HCT116 (cell line): ENCODE measurements at regions not wholly inside any gene's neighbourhood (a gene's known extent, or its start where the extent isn't known, plus 50 kb on each side); places are given as distances from the start of the nearest gene placed in this dataset.

Experiments used
- ATAC-seq: fragments of 200-7000 bp; cut with Tn5 transposase; 2 replicates; pipeline ENCODE4 v1.9.1; 2020; ENCODE audit warnings: mild to moderate bottlenecking, moderate library complexity
- BruUV-seq: library from RNA; stranded (reverse); fragments of 400-500 nt; replicated peaks from 2 replicates; lab custom pipeline; 2021; lab: Mats Ljungman, UMichigan
- CTCF ChIA-PET: fragments of 300-600 bp; sonication (Branson Sonifier 250); formaldehyde crosslinking; loops from one replicate; lab custom pipeline; 2021; ENCODE audit warnings: antibody characterized with exemption; lab: Charles Lee
- POLR2A ChIA-PET: fragments of 300-600, 350-600 bp; sonication (Branson Sonifier 250); formaldehyde crosslinking; loops from one replicate; lab custom pipeline; 2021; ENCODE audit warnings: antibody characterized with exemption; lab: Charles Lee
- RAD21 ChIA-PET, 2 experiments: fragments of 300-600 bp; sonication (Branson Sonifier 250); formaldehyde crosslinking; loops; one replicate each; lab custom pipeline; 2023; ENCODE audit warnings: low total read pairs in 2 of 2; ENCODE audit not compliant: uncharacterized antibody in 2 of 2, unreplicated experiment in 2 of 2, low non-redundant PET in 1 of 2; lab: Charles Lee
- DNase-seq: peaks from one replicate; pipeline ENCODE4 v3.0.0-alpha.2; 2010; ENCODE audit warnings: low read depth, low spot score
- H2AFZ ChIP-seq: fragments of 200-600 bp; shearing (Covaris generic), sonication (generic); 2 replicates; pipeline ENCODE4 v1.6.1; 2017; ENCODE audit warnings: low read depth, mixed run types, mixed read lengths, antibody characterized with exemption, low read length; ENCODE audit not compliant: poor library complexity, severe bottlenecking
- H3K27ac ChIP-seq: 2 replicates; pipeline ENCODE4 v1.5.1; 2012; ENCODE audit warnings: low read depth, low read length
- H3K27me3 ChIP-seq: fragments of 200-600 bp; sonication (generic); 2 replicates; pipeline ENCODE4 v1.6.1; 2016; ENCODE audit warnings: mixed run types, low read length, mixed read lengths; ENCODE audit not compliant: insufficient read depth
- H3K36me3 ChIP-seq, 2 experiments: fragments of 200-500 bp in 1 of 2; fragments of 200-600 bp in 1 of 2; sonication (Bioruptor generic) in 1 of 2; sonication (generic) in 1 of 2; 2 replicates each; pipeline versions ENCODE4 v1.5.1 to v1.6.1; 2014 to 2016; ENCODE audit warnings: low read length in 2 of 2, inconsistent platforms in 1 of 2, mixed read lengths in 1 of 2, mixed run types in 1 of 2; ENCODE audit not compliant: insufficient read depth in 2 of 2, control insufficient read depth in 1 of 2
- H3K4me1 ChIP-seq, 2 experiments: fragments of 200-600 bp in 1 of 2; sonication (generic) in 1 of 2; 2 replicates each; pipeline versions ENCODE4 v1.5.1 to v1.6.1; 2012 to 2017; ENCODE audit warnings: low read length in 2 of 2, inconsistent platforms in 1 of 2, mild to moderate bottlenecking in 1 of 2, mixed read lengths in 1 of 2, mixed run types in 1 of 2, moderate library complexity in 1 of 2; ENCODE audit not compliant: insufficient read depth in 2 of 2, control insufficient read depth in 1 of 2
- H3K4me2 ChIP-seq: fragments of 200-600 bp; sonication (generic); 2 replicates; pipeline ENCODE4 v1.6.1; 2017; ENCODE audit warnings: mixed run types, low read length, mixed read lengths
- H3K4me3 ChIP-seq, 2 experiments: fragments of 200-600 bp in 1 of 2; sonication (generic) in 1 of 2; replicated peaks in 1 of 2; 2 replicates each; pipeline ENCODE4 v1.5.1; 2011 to 2016; ENCODE audit warnings: low read length in 2 of 2, control low read depth in 1 of 2, low read depth in 1 of 2, mild to moderate bottlenecking in 1 of 2, mixed read lengths in 1 of 2, mixed run types in 1 of 2
- H3K79me2 ChIP-seq: fragments of 200-600 bp; sonication (generic); 2 replicates; pipeline ENCODE4 v1.6.1; 2017; ENCODE audit warnings: mild to moderate bottlenecking, mixed run types, low read length, moderate library complexity, mixed read lengths; ENCODE audit not compliant: insufficient read depth
- H3K9ac ChIP-seq: fragments of 200-600 bp; sonication (generic); 2 replicates; pipeline ENCODE4 v1.6.1; 2016; ENCODE audit warnings: low read length, mixed read lengths
- H3K9me2 ChIP-seq: fragments of 200-600 bp; sonication (generic), shearing (Covaris generic); 2 replicates; pipeline ENCODE4 v1.6.1; 2017; ENCODE audit warnings: mixed run types, mild to moderate bottlenecking, moderate library complexity; ENCODE audit not compliant: insufficient read depth
- H3K9me3 ChIP-seq, 2 experiments: fragments of 200-500 bp in 1 of 2; fragments of 200-600 bp in 1 of 2; sonication (Bioruptor generic) in 1 of 2; sonication (generic) in 1 of 2; 2 replicates each; pipeline ENCODE4 v1.6.1; 2014 to 2017; ENCODE audit warnings: low read length in 2 of 2, mixed read lengths in 2 of 2, inconsistent platforms in 1 of 2, low read depth in 1 of 2, mild to moderate bottlenecking in 1 of 2, mixed run types in 1 of 2, moderate library complexity in 1 of 2; ENCODE audit not compliant: control insufficient read depth in 1 of 2, insufficient read depth in 1 of 2
- H4K20me1 ChIP-seq: fragments of 200-600 bp; sonication (generic), shearing (Covaris generic); 2 replicates; pipeline ENCODE4 v1.6.1; 2017; ENCODE audit warnings: mixed run types, mild to moderate bottlenecking, moderate library complexity; ENCODE audit not compliant: insufficient read depth
- CEBPB ChIP-seq: IDR thresholded peaks from 2 replicates; pipeline ENCODE4 v1.6.1; 2012; ENCODE audit warnings: low read depth
- CTCF ChIP-seq, 3 experiments: fragments of 200-600 bp in 1 of 3; sonication (generic) in 1 of 3; IDR thresholded peaks in 2 of 3; conservative IDR thresholded peaks in 1 of 3; 2 replicates each; pipeline ENCODE4 v1.5.1; 2012 to 2017; ENCODE audit warnings: low read depth in 2 of 3, low read length in 2 of 3, antibody characterized with exemption in 1 of 3, borderline replicate concordance in 1 of 3, control low read depth in 1 of 3, mild to moderate bottlenecking in 1 of 3, mixed read lengths in 1 of 3, mixed run types in 1 of 3, moderate library complexity in 1 of 3; ENCODE audit not compliant: insufficient read depth in 1 of 3
- EGR1 ChIP-seq: IDR thresholded peaks from 2 replicates; pipeline ENCODE4 v1.6.1; 2012; ENCODE audit warnings: low read depth
- ELF1 ChIP-seq: IDR thresholded peaks from 2 replicates; pipeline ENCODE4 v1.6.1; 2012; ENCODE audit warnings: low read depth, borderline replicate concordance
- EZH2 ChIP-seq: fragments of 200-600 bp; sonication (generic); IDR thresholded peaks from 2 replicates; pipeline ENCODE4 v1.6.1; 2017; ENCODE audit warnings: antibody characterized with exemption, mixed run types
- EZH2phosphoT487 ChIP-seq: fragments of 200-600 bp; IDR thresholded peaks from 2 replicates; pipeline ENCODE4 v1.6.1; 2018; ENCODE audit warnings: antibody characterized with exemption, borderline replicate concordance
- JUND ChIP-seq: IDR thresholded peaks from 2 replicates; pipeline ENCODE4 v1.6.1; 2012
- MAX ChIP-seq: IDR thresholded peaks from 2 replicates; pipeline ENCODE4 v1.6.1; 2012
- POLR2A ChIP-seq: IDR thresholded peaks from 2 replicates; pipeline ENCODE4 v1.7.0; 2011; ENCODE audit warnings: borderline replicate concordance; ENCODE audit not compliant: insufficient read depth, insufficient read length; ENCODE audit errors: extremely low read depth
- POLR2AphosphoS5 ChIP-seq: IDR thresholded peaks from 2 replicates; pipeline ENCODE4 v1.6.1; 2011; ENCODE audit warnings: mild to moderate bottlenecking, low read depth, low read length, moderate library complexity
- REST ChIP-seq: IDR thresholded peaks from 2 replicates; pipeline ENCODE4 v1.6.1; 2012; ENCODE audit warnings: low read depth
- SIN3A ChIP-seq: IDR thresholded peaks from 2 replicates; pipeline ENCODE4 v1.6.1; 2012; ENCODE audit warnings: low read depth
- SRF ChIP-seq: IDR thresholded peaks from 2 replicates; pipeline ENCODE4 v1.6.1; 2012; ENCODE audit warnings: low read depth
- TCF7L2 ChIP-seq: IDR thresholded peaks from 2 replicates; pipeline ENCODE4 v1.7.0; 2011; ENCODE audit warnings: borderline replicate concordance, inconsistent platforms; ENCODE audit not compliant: insufficient read depth, insufficient read length; ENCODE audit errors: extremely low read depth
- ZBTB33 ChIP-seq: IDR thresholded peaks from 2 replicates; pipeline ENCODE4 v1.6.1; 2011; ENCODE audit warnings: mild to moderate bottlenecking, low read length, moderate library complexity; ENCODE audit not compliant: insufficient replicate concordance; ENCODE audit errors: extremely low read depth
- ZFX ChIP-seq: fragments of 450-650 bp; IDR thresholded peaks from 2 replicates; pipeline ENCODE4 v1.6.1; 2017
- ZNF274 ChIP-seq: fragments of 200-500 bp; sonication (Bioruptor generic); IDR thresholded peaks from 2 replicates; pipeline ENCODE4 v1.6.1; 2014; ENCODE audit warnings: mild to moderate bottlenecking, low read depth, low read length, inconsistent platforms
- intact Hi-C: fragments of 100-400 bp; cut with micrococcal nuclease; formaldehyde crosslinking; loops from 2 replicates; pipeline ENCODE4 v1.10.0; 2022

GRCh38 chr3:59391131-59391530 is 341.3 kb upstream of the CFAP20DC start (continued):
- TF ChIP-seq ELF1 = no peak
- no peak for TF ChIP-seq JUND
- TF ChIP-seq ZFX = no peak
- no peak for TF ChIP-seq POLR2A
- no peak for TF ChIP-seq MAX
- TF ChIP-seq EZH2phosphoT487 = no peak
- TF ChIP-seq EGR1 = no peak
- TF ChIP-seq, all 23 proteins: peak for 0

GRCh38 chr3:59388555-59389270 is 338.9 kb upstream of the CFAP20DC start:
- ChIA-PET CTCF (no interaction called here), POLR2A (no interaction called here), RAD21 (no interaction called here)
- Histone ChIP-seq H3K79me2 (no peaks in the 10 kb centered on the region), H2AFZ (no peak overlapping the region), H3K36me3 (no peaks in the 10 kb centered on the region), H3K9me3 (no peaks in the 10 kb centered on the region), H3K27ac (no peak overlapping the region), H3K4me3 (no peak overlapping the region), H3K9me2 (no peaks in the 10 kb centered on the region), H3K27me3 (peaks cover 65% of the 10 kb centered on the region), H3K4me2 (no peak overlapping the region), H4K20me1 (no peaks in the 10 kb centered on the region), H3K9ac (no peak overlapping the region), H3K4me1 (no peaks in the 10 kb centered on the region)
- DNase-seq (no peak), ATAC-seq (no peak)
- intact Hi-C loops = no loop called here
- no TSS peak for BruUV-seq
- TF ChIP-seq EZH2 = no peak
- no peak for TF ChIP-seq MAX
- no peak for TF ChIP-seq EGR1
- TF ChIP-seq EZH2phosphoT487 = no peak
- TF ChIP-seq SIN3A = no peak
- no peak for TF ChIP-seq SRF
- TF ChIP-seq ZNF274 = no peak
- TF ChIP-seq CTCF (IDR thresholded peaks at IDR 0.05 in 2 of 3, conservative IDR thresholded peaks at IDR 0.05 in 1 of 3; ENCODE audit: borderline replicate concordance in 1 of 3, insufficient read depth in 1 of 3, low read depth in 2 of 3, low read length in 2 of 3) = no peak
- no peak for TF ChIP-seq ZFX
- no peak for TF ChIP-seq JUND
- no peak for TF ChIP-seq POLR2AphosphoS5
- no peak for TF ChIP-seq ZBTB33
- TF ChIP-seq CEBPB = no peak
- TF ChIP-seq TCF7L2 = no peak
- TF ChIP-seq REST = no peak
